RPMI8226 (cell line): ENCODE measurements at regions not wholly inside any gene's neighbourhood (a gene's known extent, or its start where the extent isn't known, plus 50 kb on each side); places are given as distances from the start of the nearest gene placed in this dataset.

ENCODE experiments used
- DNase-seq: peaks from one replicate; pipeline ENCODE4 v3.0.0-alpha.2; 2015

- DNase-seq = no peak
Observed at GRCh38 chr7:15985587-15986384, 299.3 kb upstream of the MEOX2 start.

DNA sequence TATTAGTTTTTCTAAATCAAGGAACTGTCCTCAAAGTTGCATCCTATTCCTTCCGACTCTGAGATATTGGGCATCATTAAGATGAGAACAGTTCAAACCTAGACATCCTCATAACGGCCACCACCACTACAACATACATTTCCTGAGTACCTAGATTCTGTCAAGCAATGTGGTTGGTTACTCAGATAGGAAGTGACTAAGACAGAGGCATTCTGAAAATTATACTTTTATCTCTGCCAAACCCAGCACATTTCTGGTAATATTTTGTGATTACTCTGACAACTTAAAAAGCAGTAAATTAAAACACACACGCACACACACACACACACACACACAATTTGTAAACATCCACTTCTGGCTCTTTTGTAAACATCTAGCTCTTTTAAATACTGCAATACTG is 291.2 kb upstream of the MEOX2 start:
- DNase-seq = no peak

DNA sequence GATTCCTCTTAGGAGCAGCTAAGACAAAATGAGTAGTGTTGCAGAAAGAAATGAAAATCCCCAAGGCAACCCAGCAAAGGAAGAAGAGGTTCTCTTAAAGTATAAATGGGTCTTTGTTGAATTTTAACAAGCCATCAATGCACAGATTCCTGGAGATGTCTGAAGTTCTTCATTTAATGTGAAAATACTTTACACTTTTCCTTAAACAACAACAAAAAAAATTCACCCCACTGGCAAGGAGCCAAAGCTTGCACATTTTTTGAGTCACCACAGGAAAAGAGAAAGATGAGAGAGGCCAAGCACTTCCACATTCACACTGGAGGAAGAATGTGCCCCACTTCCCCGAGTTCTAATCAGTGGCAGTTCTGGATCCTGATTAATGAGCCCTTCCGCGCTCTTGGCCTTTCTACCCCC is 286.4 kb upstream of the MEOX2 start:
- no peak for DNase-seq

DNA sequence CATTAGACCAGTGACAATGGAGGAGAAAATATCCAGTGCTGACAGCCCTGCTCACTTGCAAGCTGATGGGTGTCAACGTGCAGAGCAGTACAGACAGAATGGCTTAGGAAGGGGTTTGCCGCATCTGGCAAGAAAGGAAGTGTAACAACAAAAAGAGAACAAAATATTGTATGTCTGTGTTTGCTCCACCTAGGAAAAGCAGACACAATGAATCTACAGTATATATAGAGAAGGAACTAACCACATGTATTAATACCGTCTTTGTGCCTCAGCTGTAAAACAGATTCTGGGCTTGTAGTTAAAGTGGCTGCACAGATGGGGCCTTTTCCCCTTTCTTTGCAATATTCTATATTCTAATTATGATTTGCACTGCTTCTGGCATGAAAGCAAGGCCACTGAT is 281.1 kb upstream of the MEOX2 start:
- DNase-seq = no peak

DNA sequence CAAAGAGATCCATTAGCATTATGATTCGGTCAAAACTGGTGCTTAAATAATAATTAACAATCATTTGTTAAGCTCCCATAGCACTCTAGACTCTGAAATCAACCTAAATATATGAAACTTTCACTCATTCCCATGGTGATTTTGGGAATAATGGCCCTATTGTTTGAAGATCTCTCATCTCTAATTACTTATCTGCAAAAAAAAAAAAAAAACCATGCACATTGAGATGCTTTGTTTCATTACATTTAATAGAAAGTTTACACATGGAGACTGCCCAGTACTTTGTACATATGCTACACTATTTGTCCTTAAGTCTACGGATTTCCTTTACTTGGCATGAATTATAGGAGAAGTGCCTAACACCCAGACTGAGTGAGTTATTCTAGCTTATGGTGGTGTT is 280.6 kb upstream of the MEOX2 start:
- DNase-seq = no peak

DNA sequence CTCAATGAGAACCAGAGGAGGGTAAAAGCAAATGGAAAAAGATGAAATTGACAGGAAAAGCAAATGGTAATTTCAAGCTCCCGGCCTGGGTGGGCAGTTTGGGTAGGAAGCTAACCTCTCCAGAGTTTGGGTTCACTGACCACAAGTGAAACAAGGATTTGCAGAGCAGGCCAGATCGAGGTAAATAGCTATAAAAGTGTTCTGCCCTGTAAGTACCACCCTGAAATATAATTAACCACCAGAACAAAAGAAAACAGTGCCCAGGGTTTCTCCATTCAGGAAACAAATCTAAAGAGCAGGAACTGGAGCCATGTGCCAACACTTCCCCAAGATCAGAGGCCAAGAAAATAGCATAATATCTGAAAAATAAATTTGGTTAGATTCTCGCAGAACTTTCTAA is 276.7 kb upstream of the MEOX2 start:
- DNase-seq = no peak

DNA sequence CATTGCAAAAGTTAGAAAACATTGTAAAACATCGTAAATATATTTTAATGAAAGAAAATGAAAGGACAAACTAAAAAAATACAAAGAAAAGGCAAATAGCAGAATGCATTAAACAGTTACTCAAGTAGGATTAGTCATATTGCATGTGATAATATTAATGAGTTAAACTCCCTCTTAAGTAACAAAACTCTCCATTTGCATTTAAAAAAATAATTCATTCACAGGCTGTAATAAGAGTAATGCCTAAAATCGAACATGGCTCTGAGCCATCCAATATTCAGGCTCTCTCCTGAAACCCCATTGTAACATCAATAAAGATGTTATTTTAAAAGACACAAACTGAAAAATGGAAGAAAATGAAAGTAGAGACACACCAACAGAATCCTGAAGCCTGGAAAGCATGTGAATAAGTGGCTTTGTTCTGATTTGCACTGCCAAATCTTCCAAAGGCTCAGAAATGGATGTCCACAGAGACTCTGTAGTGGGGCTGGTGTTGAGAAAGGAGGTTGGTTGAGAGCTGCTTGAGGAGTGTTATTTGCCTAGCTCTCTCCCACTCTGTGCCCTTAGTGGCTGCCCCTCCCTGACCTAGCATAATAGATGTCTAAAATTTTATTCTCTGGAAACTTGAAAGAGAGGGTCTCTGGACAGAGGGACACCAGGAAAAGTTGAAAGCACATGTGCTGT is 268.3 kb upstream of the MEOX2 start:
- DNase-seq = no peak

GRCh38 chr7:15950299-15950698 is 263.8 kb upstream of the MEOX2 start:
- no peak for DNase-seq

DNA sequence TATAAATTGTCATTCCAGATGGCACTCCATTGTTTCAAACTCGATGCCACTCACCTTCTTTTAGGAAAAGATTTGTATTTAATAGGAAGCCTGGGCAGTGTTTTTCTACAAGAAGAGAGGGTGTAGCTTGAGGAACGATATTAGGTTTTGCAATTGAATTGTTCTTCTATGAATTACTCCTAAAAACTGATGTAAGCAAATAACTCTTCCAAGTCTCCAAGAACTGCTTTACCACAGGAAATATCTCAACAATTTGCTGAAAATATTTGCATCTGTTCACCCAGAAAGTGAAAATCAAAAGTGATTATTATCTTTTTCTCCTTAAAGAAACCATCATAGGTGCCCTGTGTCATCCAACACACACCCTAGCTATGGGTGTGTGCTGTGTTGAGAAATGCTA is 261.3 kb upstream of the MEOX2 start:
- DNase-seq = no peak

GRCh38 chr7:15938115-15938514 is 251.6 kb upstream of the MEOX2 start:
- no peak for DNase-seq

- DNase-seq = no peak
Observed at GRCh38 chr7:15937571-15937970, 251.1 kb upstream of the MEOX2 start.

DNA sequence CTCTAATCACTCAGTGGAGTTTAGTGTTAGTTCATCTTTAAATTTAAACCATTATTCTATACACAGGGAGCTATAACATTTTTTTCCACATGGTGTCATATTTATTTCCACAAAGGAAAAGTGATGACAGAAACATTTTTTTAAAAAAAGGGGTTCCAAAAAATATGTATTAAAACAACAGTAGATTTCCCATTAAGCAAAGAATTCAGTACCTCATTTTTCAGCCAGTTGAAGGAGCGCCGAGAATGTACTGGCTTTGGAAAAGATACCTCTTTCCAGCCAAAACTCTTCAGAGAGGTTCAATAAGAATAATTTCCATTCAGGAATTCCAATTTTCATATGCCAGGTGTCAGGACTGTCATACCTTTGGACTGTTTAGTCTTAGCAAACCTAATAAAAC is 250.5 kb upstream of the MEOX2 start:
- DNase-seq = no peak

GRCh38 chr7:15932318-15932717 is 245.8 kb upstream of the MEOX2 start:
- DNase-seq = no peak

DNA sequence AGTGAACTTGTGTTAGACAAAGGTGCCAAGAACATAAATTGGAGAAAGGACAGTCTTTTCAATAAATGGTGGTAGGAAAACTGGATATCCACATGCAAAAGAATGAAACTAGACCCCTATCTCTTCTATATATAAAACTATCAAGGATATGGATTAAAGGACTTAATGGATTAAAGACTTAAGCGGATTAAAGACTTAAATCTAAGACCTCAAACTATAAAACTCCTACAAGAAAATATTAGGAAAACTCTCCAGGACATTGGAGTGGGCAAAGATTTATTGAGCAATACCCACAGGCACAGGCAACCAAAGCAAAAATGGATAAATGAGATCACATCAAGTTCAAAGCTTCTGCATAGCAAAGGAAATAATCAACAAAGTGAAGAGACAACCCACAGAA is 242.9 kb upstream of the MEOX2 start:
- DNase-seq = no peak

GRCh38 chr7:15925608-15926007 is 239.1 kb upstream of the MEOX2 start:
- DNase-seq = no peak

GRCh38 chr7:15924910-15925309 is 238.4 kb upstream of the MEOX2 start:
- no peak for DNase-seq

GRCh38 chr7:15922002-15922401 is 235.5 kb upstream of the MEOX2 start:
- DNase-seq = no peak

- no peak for DNase-seq
Observed at GRCh38 chr7:15921576-15921975, 235.1 kb upstream of the MEOX2 start.

- DNase-seq = no peak
Observed at GRCh38 chr7:15920953-15921352, 234.5 kb upstream of the MEOX2 start.

DNA sequence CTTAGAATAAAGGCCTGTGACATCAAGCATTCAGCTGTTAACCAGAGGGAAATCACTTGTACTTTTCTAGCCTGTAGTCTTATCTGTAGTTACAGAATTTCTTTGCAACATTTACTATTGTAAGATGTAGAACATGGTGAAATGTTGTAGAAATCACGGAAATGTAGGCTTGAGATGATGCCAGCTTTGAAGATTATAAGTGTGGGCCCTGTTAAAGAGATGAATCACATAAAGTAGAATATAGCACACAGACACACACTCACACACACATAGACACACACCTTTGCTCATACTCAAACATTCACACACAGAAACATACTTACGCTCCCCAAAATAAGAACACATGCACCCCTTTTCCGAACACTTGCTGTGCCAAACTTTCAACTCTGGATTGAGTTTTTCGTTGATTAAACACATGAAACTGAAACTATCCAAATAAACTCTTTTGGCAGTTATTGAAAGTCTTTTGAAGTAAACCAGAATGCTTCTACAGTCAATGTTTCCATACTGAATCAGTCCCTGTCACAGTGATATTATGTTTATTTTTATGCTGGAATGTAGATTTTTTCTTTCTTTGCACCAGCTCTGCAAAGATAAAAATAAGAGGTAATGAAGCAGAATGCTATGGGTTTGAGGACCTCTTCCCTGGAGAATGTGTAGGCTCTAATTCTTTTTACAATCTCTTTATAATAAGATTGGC is 230.3 kb upstream of the MEOX2 start:
- no peak for DNase-seq

GRCh38 chr7:15915686-15916293 is 229.3 kb upstream of the MEOX2 start:
- no peak for DNase-seq

DNA sequence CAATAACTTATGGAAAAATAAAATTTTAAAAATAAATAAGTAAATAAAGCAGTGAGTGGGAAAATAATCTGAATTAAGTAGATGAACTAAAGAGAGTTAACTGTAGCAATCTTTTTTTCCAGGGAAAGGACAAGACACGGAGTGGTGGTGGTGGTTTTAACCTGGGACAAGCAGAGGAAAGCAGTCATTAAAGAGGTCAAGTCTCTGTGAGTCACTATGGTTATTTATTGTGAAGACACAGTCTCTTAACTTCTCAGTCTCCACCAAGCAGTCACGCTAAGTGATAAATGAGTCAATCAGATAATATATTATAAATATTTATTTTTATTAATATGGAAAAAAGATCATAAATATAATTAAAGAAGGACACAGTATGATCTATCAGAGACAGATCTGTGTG is 228.1 kb upstream of the MEOX2 start:
- no peak for DNase-seq

DNA sequence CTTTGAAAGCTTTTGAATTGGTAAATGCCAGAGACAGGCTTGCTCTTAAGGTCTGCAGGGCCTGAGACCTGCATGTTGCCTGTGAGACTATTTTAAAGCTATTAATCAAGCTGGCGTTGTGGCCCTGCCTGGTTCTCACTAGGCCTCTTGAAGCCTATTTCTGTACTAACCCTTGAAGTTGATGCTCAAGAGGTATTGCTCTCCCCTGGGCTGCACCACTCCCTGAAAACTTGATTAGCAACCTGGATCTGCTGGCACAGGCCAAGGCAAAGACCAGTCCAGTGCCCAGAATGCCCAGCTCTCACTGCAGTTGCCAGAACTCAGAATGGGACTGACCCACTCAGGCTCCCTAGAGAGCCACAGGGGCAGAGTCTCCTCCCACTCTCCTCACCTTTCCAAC is 220.0 kb upstream of the MEOX2 start:
- DNase-seq = no peak
